ENCODE measurements at regions not wholly inside any gene's neighbourhood (a gene's known extent, or its start where the extent isn't known, plus 50 kb on each side); places are given as distances from the start of the nearest gene placed in this dataset.

DNA sequence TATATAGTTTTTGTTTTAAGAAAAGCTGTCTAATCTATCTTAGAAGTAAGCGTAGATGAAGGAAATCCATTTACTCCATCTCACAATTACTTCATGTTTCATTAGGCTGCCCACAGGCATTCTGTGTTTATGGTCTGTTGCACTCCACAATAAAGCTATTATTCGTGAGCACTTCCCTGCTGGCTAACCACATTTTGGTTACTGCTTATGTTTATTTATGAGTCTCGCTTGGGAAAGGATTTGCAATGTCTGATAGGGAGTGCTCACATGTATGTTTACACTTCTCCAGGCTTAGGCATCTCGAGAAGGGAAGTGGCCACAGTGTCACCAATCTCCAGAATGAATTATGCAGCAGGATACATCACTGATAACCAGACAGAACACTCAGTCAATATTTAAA, 190.9 kb downstream of the VCY1B start:
- TF ChIP-seq CTCF (IDR thresholded peaks at IDR 0.05; ENCODE audit: poor library complexity, severe bottlenecking), result no peak
- TF ChIP-seq RAD21 (conservative IDR thresholded peaks at IDR 0.05), result no peak
- no peak for TF ChIP-seq EP300 (conservative IDR thresholded peaks at IDR 0.05; ENCODE audit: poor library complexity, severe bottlenecking)
- no peak for TF ChIP-seq SMC3 (conservative IDR thresholded peaks at IDR 0.05; ENCODE audit: poor library complexity)
- no peak for TF ChIP-seq TAF1 (IDR thresholded peaks at IDR 0.05; ENCODE audit: low read depth)
- TF ChIP-seq POLR2AphosphoS5 (IDR thresholded peaks at IDR 0.05), result no peak

Data from neural cell (in vitro differentiated cells).